Mammary epithelial cell (primary cell): ENCODE measurements at regions not wholly inside any gene's neighbourhood (a gene's known extent, or its start where the extent isn't known, plus 50 kb on each side); places are given as distances from the start of the nearest gene placed in this dataset.

ENCODE experiments used
- CTCF ChIP-seq, 2 donors: IDR thresholded peaks in 1 of 2; conservative IDR thresholded peaks in 1 of 2; 2 replicates each; pipeline ENCODE4 v1.5.1; 2011 to 2012; ENCODE audit warnings: inconsistent platforms in 2 of 2, low read length in 2 of 2, mild to moderate bottlenecking in 2 of 2, control low read depth in 1 of 2, low read depth in 1 of 2; ENCODE audit not compliant: insufficient read depth in 1 of 2; ENCODE audit errors: extremely low read depth in 1 of 2
- EZH2 ChIP-seq: IDR thresholded peaks from 2 replicates; pipeline ENCODE4 v1.6.1; 2012; ENCODE audit warnings: low read length, inconsistent platforms, borderline replicate concordance

- TF ChIP-seq CTCF (conservative IDR thresholded peaks at IDR 0.05 in 1 of 2, IDR thresholded peaks at IDR 0.05 in 1 of 2; ENCODE audit: extremely low read depth in 1 of 2, insufficient read depth in 1 of 2, low read depth in 1 of 2, low read length in 2 of 2) (no peak), EZH2 (no peak)
Measured at GRCh38 chr16:27665881-27666280, 115.9 kb downstream of the KATNIP start.
